Activated CD4-positive, alpha-beta T cell treated with anti-CD3 and anti-CD28 coated beads, Interleukin-2, amount 50 U/mL, for 4 hours (primary cell): ENCODE measurements at regions not wholly inside any gene's neighbourhood (a gene's known extent, or its start where the extent isn't known, plus 50 kb on each side); places are given as distances from the start of the nearest gene placed in this dataset.
"Not testable (repeated sequence)": the region's sequence is repeated elsewhere in the genome, so short reads cannot be mapped to it uniquely, and the experiment has no call there.

ENCODE experiments used
- DNase-seq, 2 experiments: peaks; one replicate each; pipeline ENCODE4 v3.0.0-alpha.2; 2020

- no peak for DNase-seq
These were observed 281.9 kb downstream of the RAP2B start for GRCh38 chr3:153443961-153444360.

GRCh38 chr3:153445817-153446216, 283.8 kb downstream of the RAP2B start:
- DNase-seq, result no peak

DNA sequence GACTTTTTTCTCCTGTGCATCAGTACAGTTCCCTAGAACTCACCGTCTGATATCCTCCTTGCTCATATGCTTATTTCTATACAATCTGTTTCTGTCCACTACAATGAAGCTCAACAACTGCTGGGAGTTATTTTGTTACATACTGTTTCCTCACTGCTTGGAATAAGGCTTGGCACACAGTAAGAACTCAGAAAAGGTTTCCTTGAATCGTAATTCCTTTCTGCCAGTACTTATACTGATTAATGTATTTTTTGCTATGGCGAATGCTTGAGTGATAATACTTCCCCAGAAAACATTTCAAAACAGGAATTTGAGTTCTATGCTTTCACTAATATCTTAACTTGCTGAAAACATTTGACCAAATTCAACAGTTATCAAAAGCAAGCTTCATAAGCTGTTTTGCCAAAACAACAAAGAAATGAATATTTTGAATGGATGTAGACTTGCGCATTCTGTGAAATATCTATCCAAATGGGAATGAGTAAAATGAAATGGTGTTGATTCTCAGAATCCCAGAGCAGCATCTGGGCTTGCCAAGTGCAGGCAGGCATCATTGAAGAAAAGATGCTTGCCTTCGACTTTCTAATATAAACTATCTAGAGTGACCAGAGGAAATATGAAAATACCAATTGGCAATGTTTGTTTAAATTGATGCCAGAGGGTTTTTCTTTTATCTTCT, 286.3 kb downstream of the RAP2B start:
- no peak for DNase-seq

DNA sequence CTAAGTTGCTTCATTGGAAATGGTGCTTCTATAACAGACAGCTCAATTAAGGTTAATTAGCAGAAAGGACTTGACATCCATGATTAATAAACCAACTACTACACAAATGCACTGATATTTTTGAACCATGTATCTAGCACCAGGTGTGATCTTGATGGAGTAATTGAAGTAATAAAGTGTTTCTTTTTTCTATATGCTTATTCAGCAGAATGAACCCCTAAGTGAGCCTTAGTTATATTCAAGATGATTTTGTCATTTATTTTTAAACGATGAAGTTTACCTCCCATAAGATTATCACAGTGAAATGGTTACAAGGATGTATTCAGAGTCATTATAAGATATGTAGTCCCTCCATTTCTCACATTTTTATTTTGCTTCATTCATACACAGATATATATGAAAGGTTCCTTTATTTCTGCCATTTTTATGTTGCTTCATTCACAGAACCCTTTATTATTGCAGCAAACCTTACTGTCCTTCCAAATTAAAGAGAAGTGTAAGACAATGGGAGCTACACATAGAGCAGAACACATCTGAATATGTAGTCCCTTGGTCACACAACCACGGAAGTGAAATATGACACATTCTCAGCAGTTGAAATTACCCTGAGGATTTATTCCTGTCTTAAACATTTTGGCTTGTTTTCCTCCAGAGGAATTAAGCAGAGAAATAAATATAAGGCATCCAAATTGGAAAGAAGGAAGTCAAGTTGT, 295.0 kb downstream of the RAP2B start:
- no peak for DNase-seq

DNA sequence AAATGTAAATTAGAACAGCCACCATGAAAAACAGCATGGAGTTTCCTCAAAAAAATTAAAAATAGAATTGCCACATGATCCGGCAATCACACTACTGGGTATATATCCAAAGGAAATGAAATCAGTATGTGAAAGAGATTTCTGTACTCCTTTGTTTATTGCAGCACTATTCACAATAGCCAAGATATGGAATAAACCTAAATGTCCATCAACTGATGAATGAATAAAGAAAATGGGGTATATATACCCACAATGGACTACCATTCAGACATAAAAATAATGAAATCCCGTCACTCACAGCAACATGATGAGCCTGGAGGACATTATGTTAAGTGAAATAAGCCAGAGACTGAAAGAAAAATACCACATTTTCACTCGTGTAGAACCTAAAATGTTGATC, 296.9 kb downstream of the RAP2B start:
- no peak for DNase-seq

DNA sequence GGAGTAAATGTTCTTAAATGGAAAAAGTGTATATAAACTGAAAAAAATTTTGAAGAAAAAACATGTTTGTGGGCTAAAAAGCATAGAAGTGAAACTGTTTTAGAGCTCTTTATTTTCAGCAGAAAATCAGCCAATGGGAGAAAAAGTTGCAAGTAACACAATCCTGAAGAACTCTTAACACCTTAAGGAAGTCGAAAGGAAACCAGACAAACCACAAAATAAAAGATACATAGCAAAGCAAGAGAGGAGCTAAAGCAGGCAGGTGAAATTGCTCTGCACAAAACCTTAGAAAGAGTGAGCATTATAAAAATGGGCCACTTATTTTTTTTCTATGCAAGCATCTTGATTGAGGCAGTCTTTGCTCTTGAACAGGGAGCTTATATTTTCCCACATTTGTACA, 300.5 kb downstream of the RAP2B start:
- no peak for DNase-seq

GRCh38 chr3:153463895-153464294, 301.9 kb downstream of the RAP2B start:
- DNase-seq, result no peak

DNA sequence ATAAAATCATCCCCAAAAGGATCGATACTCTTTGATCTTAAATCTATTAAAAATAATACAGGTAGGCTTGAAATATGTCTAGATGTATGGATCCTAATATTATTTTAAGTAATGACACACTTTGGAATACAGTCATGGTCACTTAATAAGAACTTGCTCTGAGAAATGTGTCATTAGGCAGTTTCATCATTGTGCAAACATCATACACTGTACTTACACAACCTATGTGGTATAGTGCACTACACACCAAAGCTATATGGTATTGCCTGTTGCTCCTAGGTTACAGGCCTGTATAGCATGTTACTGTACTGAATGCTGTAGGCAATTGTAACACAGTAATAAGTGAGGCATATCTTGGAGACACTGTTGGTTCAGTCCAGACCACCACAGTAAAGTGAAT, 307.1 kb downstream of the RAP2B start:
- DNase-seq, result no peak

DNA sequence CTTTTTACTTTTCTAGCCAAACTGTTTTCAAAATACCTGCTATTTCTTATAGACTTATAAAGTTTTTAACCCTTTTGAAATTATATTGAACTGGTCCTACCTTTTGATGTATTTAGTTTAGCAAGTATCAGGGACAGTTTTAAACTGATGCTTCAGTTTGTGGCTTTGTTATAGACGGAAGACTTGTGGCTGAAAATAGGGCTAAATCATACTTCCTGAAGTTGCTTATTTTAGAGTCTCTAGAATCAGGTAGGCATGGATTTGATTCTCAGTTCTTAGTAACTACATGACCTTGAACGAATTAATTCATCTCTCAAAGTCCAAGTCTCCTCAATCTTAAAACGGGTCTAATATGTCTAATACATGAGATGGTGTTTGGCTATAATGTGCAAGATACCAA, 322.8 kb downstream of the RAP2B start:
- no peak for DNase-seq

GRCh38 chr3:153495422-153495821, 333.4 kb downstream of the RAP2B start:
- DNase-seq, result no peak

DNA sequence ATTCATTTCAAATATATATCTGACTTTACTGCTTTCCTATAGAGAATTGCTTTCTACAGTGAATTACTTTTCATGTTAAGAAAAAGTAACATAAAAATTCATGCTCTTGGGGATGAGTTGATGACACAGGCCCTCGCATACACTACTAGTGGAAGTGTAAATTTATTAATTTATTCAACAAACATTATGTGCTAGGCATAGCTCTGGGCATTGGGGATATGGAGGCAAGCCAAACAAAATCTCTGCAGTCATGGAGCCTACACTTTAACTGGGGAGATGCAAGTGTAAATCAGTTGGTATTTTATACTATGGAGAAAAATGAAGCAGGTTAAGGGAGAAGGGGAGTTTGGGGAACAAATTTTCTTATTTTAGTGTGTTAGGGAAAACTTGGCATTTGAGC, 340.7 kb downstream of the RAP2B start:
- no peak for DNase-seq

GRCh38 chr3:153503873-153504272, 341.8 kb downstream of the RAP2B start:
- DNase-seq, result no peak

DNA sequence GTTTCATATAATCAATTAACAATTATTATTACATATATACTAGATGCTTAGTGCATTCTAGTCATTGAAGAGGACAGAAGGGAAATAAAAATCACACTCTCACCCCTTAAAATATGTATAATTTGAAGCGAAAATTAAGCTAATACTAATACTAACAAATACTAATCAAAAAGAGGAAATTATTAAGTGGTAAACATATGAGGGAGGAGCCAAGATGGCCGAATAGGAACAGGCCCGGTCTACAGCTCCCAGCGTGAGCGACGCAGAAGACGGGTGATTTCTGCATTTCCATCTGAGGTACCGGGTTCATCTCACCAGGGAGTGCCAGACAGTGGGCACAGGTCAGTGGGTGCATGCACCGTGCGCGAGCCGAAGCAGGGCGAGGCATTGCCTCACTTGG, 344.2 kb downstream of the RAP2B start:
- DNase-seq, result not testable (repeated sequence)

- DNase-seq, result not testable (repeated sequence)
These were observed 344.7 kb downstream of the RAP2B start for GRCh38 chr3:153506686-153507085.

GRCh38 chr3:153513236-153513635, 351.2 kb downstream of the RAP2B start:
- no peak for DNase-seq

GRCh38 chr3:153528473-153528872, 366.4 kb downstream of the RAP2B start:
- no peak for DNase-seq

DNA sequence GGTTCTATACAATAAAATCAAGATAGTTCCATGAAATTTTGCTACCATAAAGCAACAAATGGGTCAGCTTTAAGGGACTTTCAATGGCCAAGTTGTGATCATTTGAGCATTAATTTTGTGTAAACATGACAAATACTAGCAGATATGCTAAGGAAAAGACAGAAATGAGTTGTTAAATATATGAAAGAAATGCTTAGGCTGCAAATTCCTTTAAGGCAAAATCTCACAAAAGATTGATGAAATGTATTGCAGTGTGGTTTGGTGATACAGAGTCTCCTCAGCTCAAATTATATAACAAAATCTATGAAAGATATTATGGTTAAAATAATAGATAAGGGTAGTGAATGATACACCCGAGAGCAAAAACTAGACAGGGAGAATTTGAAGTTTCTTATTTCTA, 377.2 kb downstream of the RAP2B start:
- no peak for DNase-seq

- DNase-seq, result no peak
These were observed 383.4 kb downstream of the RAP2B start for GRCh38 chr3:153545471-153545870.

- no peak for DNase-seq
These were observed 385.9 kb downstream of the RAP2B start for GRCh38 chr3:153547970-153548369.

DNA sequence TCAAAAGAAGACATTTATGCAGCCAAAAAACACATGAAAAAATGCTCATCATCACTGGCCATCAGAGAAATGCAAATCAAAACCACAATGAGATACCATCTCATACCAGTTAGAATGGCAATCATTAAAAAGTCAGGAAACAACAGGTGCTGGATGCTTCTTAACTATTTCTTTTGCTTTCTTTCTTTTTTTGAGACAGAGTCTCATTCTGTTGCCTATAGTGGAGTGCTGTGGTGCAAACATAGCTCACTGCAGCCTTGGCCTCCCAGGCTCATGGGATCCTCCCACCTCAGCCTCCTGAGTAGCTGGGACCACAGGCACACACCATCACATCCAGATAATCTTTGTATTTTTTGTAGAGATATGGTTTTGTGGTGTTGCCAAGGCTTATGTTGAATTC, 387.7 kb downstream of the RAP2B start:
- not testable (repeated sequence) for DNase-seq

GRCh38 chr3:153551536-153552285, 389.7 kb downstream of the RAP2B start:
- no peak for DNase-seq

DNA sequence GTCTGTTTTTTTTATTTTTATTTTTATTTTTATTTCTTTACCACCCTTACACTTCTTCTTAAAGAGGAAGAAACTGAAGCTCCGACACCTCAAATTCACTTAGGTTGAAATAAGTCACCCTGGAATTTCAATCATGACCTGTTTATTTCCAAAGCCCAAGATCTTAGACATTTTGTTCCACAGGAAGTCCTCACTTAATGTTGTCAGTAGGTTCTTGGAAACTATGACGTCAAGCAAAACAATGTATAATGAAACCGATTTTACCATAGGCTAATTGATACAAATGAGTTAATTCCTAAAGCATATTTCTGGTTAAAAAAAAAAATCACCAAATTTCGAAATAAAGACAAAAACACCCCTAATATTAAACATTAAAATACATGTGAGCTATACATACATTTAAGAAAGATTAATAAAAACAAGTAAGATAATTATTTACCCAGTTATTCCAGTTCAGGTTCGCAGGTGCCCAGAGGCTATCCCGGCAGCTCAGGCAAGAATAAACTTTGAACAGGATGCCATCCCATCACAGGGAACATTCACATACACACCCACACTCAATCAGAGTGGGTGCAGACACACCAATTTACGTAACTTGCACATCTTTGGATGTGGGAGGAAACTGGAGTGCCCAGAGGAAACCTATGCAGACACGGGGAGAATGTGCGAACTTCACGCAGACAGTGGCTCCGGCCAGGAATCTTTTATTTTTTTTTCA, 391.0 kb downstream of the RAP2B start:
- DNase-seq, result no peak

DNA sequence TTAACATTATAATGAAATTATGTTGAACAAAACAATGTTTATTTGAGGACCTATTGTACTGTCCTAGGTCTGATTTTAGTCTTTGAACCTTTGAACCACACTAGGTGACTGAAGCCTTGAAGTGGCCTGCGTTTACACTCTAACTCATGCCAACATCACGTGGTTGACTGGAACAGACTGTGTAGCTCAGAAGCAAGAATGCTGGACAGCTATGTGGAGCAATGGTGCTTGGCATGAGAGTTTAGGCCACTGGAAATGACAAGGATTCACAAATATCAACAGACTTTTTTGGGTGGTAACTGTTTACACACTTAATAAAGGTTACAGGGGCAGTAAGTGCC, 391.5 kb downstream of the RAP2B start:
- no peak for DNase-seq

DNA sequence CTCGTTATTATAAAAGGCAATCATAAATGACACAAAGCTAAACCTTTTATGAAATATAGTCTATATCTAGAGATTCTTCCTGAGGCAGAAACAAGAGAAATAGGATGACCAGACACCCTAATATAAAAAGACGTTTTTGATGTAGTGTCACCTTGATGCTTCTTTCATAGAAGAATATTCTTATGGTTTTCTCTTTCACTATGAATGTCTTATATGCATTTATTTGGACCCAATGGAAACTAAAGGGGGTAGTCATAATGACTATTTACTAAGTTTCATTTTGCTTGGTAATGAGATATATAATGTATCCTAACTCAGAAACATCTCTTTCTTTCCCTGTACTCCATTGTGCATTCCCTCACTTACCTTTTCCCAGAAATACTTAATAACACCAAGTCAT, 393.9 kb downstream of the RAP2B start:
- DNase-seq, result no peak
